Astrocyte (in vitro differentiated cells and primary cell): ENCODE measurements at regions not wholly inside any gene's neighbourhood (a gene's known extent, or its start where the extent isn't known, plus 50 kb on each side); places are given as distances from the start of the nearest gene placed in this dataset.
A peak's percentile ranks its signal among the peaks of the same experiment; 100 is the strongest.

Source experiments
- DNase-seq: peaks from one replicate; pipeline ENCODE4 v3.0.0-alpha.2; 2010; ENCODE audit warnings: low read depth
- FAIRE-seq: peaks from 2 replicates; lab custom pipeline; 2011; peaks lifted over from hg19 to GRCh38; lab: Jason Lieb, UNC
- H2AFZ ChIP-seq: 2 replicates; pipeline ENCODE4 v1.6.0; 2012; ENCODE audit warnings: low read depth, low read length, inconsistent platforms
- H3K27ac ChIP-seq: 2 replicates; pipeline ENCODE4 v1.5.1; 2011; ENCODE audit warnings: low read depth, low read length, inconsistent platforms
- H3K27me3 ChIP-seq: 2 replicates; pipeline ENCODE4 v1.6.0; 2011; ENCODE audit warnings: low read length, inconsistent platforms; ENCODE audit not compliant: insufficient read depth
- H3K36me3 ChIP-seq: 2 replicates; pipeline ENCODE4 v1.5.1; 2011; ENCODE audit warnings: low read length, inconsistent platforms; ENCODE audit not compliant: insufficient read depth
- H3K4me1 ChIP-seq: 2 replicates; pipeline ENCODE4 v1.5.1; 2011; ENCODE audit warnings: low read length, inconsistent platforms; ENCODE audit not compliant: insufficient read depth
- H3K4me2 ChIP-seq: 2 replicates; pipeline ENCODE4 v1.6.0; 2012; ENCODE audit warnings: low read length, inconsistent platforms
- H3K4me3 ChIP-seq: 2 replicates; pipeline ENCODE4 v1.5.1; 2011; ENCODE audit warnings: low read depth, mild to moderate bottlenecking, low read length, inconsistent platforms; ENCODE audit not compliant: insufficient read depth
- H3K79me2 ChIP-seq: 2 replicates; pipeline ENCODE4 v1.6.0; 2012; ENCODE audit warnings: mild to moderate bottlenecking, low read length, inconsistent platforms; ENCODE audit not compliant: insufficient read depth
- H3K9ac ChIP-seq: 2 replicates; pipeline ENCODE4 v1.6.0; 2012; ENCODE audit warnings: mild to moderate bottlenecking, low read length, inconsistent platforms
- H3K9me3 ChIP-seq: 2 replicates; pipeline ENCODE4 v1.5.1; 2012; ENCODE audit warnings: low read depth, mild to moderate bottlenecking, low read length, inconsistent platforms; ENCODE audit not compliant: insufficient read depth
- H4K20me1 ChIP-seq: 2 replicates; pipeline ENCODE4 v1.6.0; 2012; ENCODE audit warnings: low read length, inconsistent platforms; ENCODE audit not compliant: insufficient read depth
- H3K27ac Mint-ChIP-seq: one replicate; pipeline ENCODE4 v1.8.0; 2021; ENCODE audit warnings: mild to moderate bottlenecking, mixed read lengths; ENCODE audit not compliant: unreplicated experiment
- H3K27me3 Mint-ChIP-seq: one replicate; pipeline ENCODE4 v1.8.0; 2021; ENCODE audit warnings: low read depth, mixed read lengths; ENCODE audit not compliant: unreplicated experiment
- H3K36me3 Mint-ChIP-seq: one replicate; pipeline ENCODE4 v1.8.0; 2021; ENCODE audit warnings: low read depth, mixed read lengths; ENCODE audit not compliant: unreplicated experiment
- H3K4me1 Mint-ChIP-seq: one replicate; pipeline ENCODE4 v1.8.0; 2021; ENCODE audit warnings: low read depth, mixed read lengths; ENCODE audit not compliant: unreplicated experiment
- H3K4me3 Mint-ChIP-seq: one replicate; pipeline ENCODE4 v1.8.0; 2021; ENCODE audit warnings: mild to moderate bottlenecking, moderate library complexity, mixed read lengths; ENCODE audit not compliant: unreplicated experiment
- H3K9me3 Mint-ChIP-seq: one replicate; pipeline ENCODE4 v1.8.0; 2021; ENCODE audit warnings: mild to moderate bottlenecking, mixed read lengths; ENCODE audit not compliant: unreplicated experiment
- CTCF ChIP-seq: IDR thresholded peaks from 2 replicates; pipeline ENCODE4 v1.5.1; 2011; ENCODE audit warnings: low read depth, mild to moderate bottlenecking, inconsistent platforms, low read length, moderate library complexity; ENCODE audit not compliant: insufficient read depth
- EZH2 ChIP-seq: IDR thresholded peaks from 2 replicates; pipeline ENCODE4 v1.6.1; 2012; ENCODE audit warnings: mild to moderate bottlenecking, low read length, inconsistent platforms; ENCODE audit not compliant: insufficient read depth

- Mint-ChIP-seq H3K4me1 (no peaks in the 10 kb centered on the region), H3K36me3 (no peaks in the 10 kb centered on the region), H3K4me3 (no peak overlapping the region), H3K27me3 (no peaks in the 10 kb centered on the region), H3K9me3 (no peaks in the 10 kb centered on the region), H3K27ac (no peak overlapping the region)
- Histone ChIP-seq H3K4me2 (no peak overlapping the region), H3K27ac (no peak overlapping the region), H4K20me1 (no peaks in the 10 kb centered on the region), H3K36me3 (no peaks in the 10 kb centered on the region), H3K4me1 (no peaks in the 10 kb centered on the region), H3K27me3 (no peaks in the 10 kb centered on the region), H3K79me2 (no peaks in the 10 kb centered on the region), H3K9me3 (no peaks in the 10 kb centered on the region), H3K9ac (no peak overlapping the region), H2AFZ (no peak overlapping the region), H3K4me3 (no peak overlapping the region)
- FAIRE-seq (no peak), DNase-seq (no peak)
- TF ChIP-seq EZH2 (no peak), CTCF (no peak)
Measured at GRCh38 chr2:142827170-142827569, 50.3 kb upstream of the KYNU start.

GRCh38 chr2:142825861-142826260 lies 51.6 kb upstream of the KYNU start:
- no peak overlapping the region for H3K4me3 ChIP-seq
- H3K36me3 ChIP-seq: no peaks in the 10 kb centered on the region
- H3K9ac ChIP-seq: no peak overlapping the region
- H4K20me1 ChIP-seq: no peaks in the 10 kb centered on the region
- no peak overlapping the region for H3K27ac Mint-ChIP-seq
- peak overlapping the region; percentile 6 for H2AFZ ChIP-seq
- no peaks in the 10 kb centered on the region for H3K9me3 Mint-ChIP-seq
- H3K4me2 ChIP-seq: no peak overlapping the region
- no peak overlapping the region for H3K27ac ChIP-seq
- H3K4me3 Mint-ChIP-seq: no peak overlapping the region
- no peaks in the 10 kb centered on the region for H3K9me3 ChIP-seq
- no peaks in the 10 kb centered on the region for H3K4me1 Mint-ChIP-seq
- no peaks in the 10 kb centered on the region for H3K27me3 Mint-ChIP-seq
- DNase-seq (peak; percentile 19), FAIRE-seq (no peak)
- H3K79me2 ChIP-seq: no peaks in the 10 kb centered on the region
- no peaks in the 10 kb centered on the region for H3K27me3 ChIP-seq
- H3K36me3 Mint-ChIP-seq: no peaks in the 10 kb centered on the region
- TF ChIP-seq CTCF: no peak
- no peak for TF ChIP-seq EZH2
- no peaks in the 10 kb centered on the region for H3K4me1 ChIP-seq

- no peaks in the 10 kb centered on the region for H3K9me3 ChIP-seq
- no peaks in the 10 kb centered on the region for H3K9me3 Mint-ChIP-seq
- H3K4me3 ChIP-seq: no peak overlapping the region
- H3K79me2 ChIP-seq: no peaks in the 10 kb centered on the region
- H3K36me3 ChIP-seq: no peaks in the 10 kb centered on the region
- no peaks in the 10 kb centered on the region for H3K27me3 ChIP-seq
- no peaks in the 10 kb centered on the region for H3K36me3 Mint-ChIP-seq
- H3K27ac ChIP-seq: no peak overlapping the region
- DNase-seq: peak; percentile 30
- H3K4me3 Mint-ChIP-seq: no peak overlapping the region
- no peaks in the 10 kb centered on the region for H3K27me3 Mint-ChIP-seq
- no peak overlapping the region for H2AFZ ChIP-seq
- H3K4me1 Mint-ChIP-seq: peaks cover under 1% of the 10 kb centered on the region
- no peak overlapping the region for H3K4me2 ChIP-seq
- no peaks in the 10 kb centered on the region for H3K4me1 ChIP-seq
- no peak for FAIRE-seq
- H4K20me1 ChIP-seq: no peaks in the 10 kb centered on the region
- H3K9ac ChIP-seq: no peak overlapping the region
- TF ChIP-seq EZH2: no peak
- no peak overlapping the region for H3K27ac Mint-ChIP-seq
Measured at GRCh38 chr2:142824756-142825155, 52.7 kb upstream of the KYNU start.
